Vagina (tissue), 2 donors: ENCODE measurements at regions not wholly inside any gene's neighbourhood (a gene's known extent, or its start where the extent isn't known, plus 50 kb on each side); places are given as distances from the start of the nearest gene placed in this dataset.

Experiments
- POLR2AphosphoS5 ChIP-seq, 2 donors: sonication (generic); formaldehyde crosslinking; IDR thresholded peaks; one replicate each; pipeline ENCODE4 v1.9.0; 2017; ENCODE audit warnings: antibody characterized with exemption in 2 of 2, mild to moderate bottlenecking in 2 of 2, low read depth in 1 of 2; ENCODE audit not compliant: insufficient read depth in 1 of 2
- TF ChIP-seq, protein P1 (sequence below), 3 experiments: fragments of 450-650 bp in 2 of 3; fragments of 200-600 bp in 1 of 3; sonication (generic) in 1 of 3; IDR thresholded peaks; one replicate each; pipeline ENCODE4 v1.5.1; 2017 to 2019; ENCODE audit warnings: antibody characterized with exemption in 3 of 3, mild to moderate bottlenecking in 2 of 3, moderate library complexity in 2 of 3

DNA sequence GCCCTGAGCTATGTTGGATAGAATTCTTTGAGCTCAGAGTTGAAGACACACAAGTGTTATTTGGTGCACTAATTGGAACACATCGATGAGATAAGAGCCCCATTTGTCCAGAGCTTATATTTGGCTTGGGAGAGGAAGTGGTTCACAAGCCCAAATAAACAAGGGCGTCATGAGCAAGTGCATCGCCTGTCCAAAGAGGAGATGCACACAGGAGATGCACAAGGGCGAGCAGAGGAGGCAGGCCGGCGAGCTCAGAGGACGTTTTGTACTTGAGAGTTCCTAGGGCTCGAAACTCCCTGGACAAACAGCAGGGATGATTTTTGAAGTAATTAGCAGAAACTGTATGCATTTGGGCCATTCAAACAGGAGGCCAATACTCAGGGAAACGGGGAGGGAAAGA is 212.8 kb upstream of the IRX1 start:
- no peak for TF ChIP-seq POLR2AphosphoS5 (IDR thresholded peaks at IDR 0.05; ENCODE audit: insufficient read depth in 1 of 2, low read depth in 1 of 2)
- TF ChIP-seq, protein P1, sequence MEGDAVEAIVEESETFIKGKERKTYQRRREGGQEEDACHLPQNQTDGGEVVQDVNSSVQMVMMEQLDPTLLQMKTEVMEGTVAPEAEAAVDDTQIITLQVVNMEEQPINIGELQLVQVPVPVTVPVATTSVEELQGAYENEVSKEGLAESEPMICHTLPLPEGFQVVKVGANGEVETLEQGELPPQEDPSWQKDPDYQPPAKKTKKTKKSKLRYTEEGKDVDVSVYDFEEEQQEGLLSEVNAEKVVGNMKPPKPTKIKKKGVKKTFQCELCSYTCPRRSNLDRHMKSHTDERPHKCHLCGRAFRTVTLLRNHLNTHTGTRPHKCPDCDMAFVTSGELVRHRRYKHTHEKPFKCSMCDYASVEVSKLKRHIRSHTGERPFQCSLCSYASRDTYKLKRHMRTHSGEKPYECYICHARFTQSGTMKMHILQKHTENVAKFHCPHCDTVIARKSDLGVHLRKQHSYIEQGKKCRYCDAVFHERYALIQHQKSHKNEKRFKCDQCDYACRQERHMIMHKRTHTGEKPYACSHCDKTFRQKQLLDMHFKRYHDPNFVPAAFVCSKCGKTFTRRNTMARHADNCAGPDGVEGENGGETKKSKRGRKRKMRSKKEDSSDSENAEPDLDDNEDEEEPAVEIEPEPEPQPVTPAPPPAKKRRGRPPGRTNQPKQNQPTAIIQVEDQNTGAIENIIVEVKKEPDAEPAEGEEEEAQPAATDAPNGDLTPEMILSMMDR (IDR thresholded peaks at IDR 0.05), result no peak
